Cardiac septum (tissue), 1 donor: ENCODE measurements at regions not wholly inside any gene's neighbourhood (a gene's known extent, or its start where the extent isn't known, plus 50 kb on each side); places are given as distances from the start of the nearest gene placed in this dataset.

ENCODE experiments used
- DNase-seq: peaks from one replicate; pipeline ENCODE4 v3.0.0-alpha.2; 2020; ENCODE audit warnings: low spot score
- intact Hi-C: fragments of 100-400 bp; cut with DNase I; formaldehyde crosslinking; loops from one replicate; pipeline ENCODE4 v1.14.0; 2022
- donor health status: DM: no; HTN: no; CAD: no.

GRCh38 chr6:170166511-170167122 is 124.3 kb downstream of the DLL1 start:
- intact Hi-C loops, result loop anchor here (10.0 kb wide), 1 partner anchor 122 kb away; no protein-coding TSS in a partner anchor
- DNase-seq, result no peak

- intact Hi-C loops, result loop anchor here (10.0 kb wide), 1 partner anchor 121 kb away; no protein-coding TSS in a partner anchor
- no peak for DNase-seq
These were observed 125.3 kb downstream of the DLL1 start for GRCh38 chr6:170165471-170166117.

GRCh38 chr6:170165085-170165470 is 125.8 kb downstream of the DLL1 start:
- intact Hi-C loops, result loop anchor here (10.0 kb wide), 1 partner anchor 120 kb away; no protein-coding TSS in a partner anchor
- DNase-seq, result no peak

GRCh38 chr6:170164271-170164900 is 126.5 kb downstream of the DLL1 start:
- intact Hi-C loops, result loop anchor here (10.0 kb wide), 1 partner anchor 120 kb away; no protein-coding TSS in a partner anchor
- DNase-seq, result no peak

- intact Hi-C loops, result loop anchor here (10.0 kb wide), 1 partner anchor 119 kb away; no protein-coding TSS in a partner anchor
- no peak for DNase-seq
These were observed 127.3 kb downstream of the DLL1 start for GRCh38 chr6:170163405-170164170.

- intact Hi-C loops, result loop anchor here (10.0 kb wide), 1 partner anchor 118 kb away; no protein-coding TSS in a partner anchor
- DNase-seq, result no peak
These were observed 128.0 kb downstream of the DLL1 start for GRCh38 chr6:170162775-170163404.

- no peak for DNase-seq
- intact Hi-C loops, result loop anchor here (10.0 kb wide), 1 partner anchor 117 kb away; no protein-coding TSS in a partner anchor
These were observed 128.7 kb downstream of the DLL1 start for GRCh38 chr6:170162011-170162774.

- DNase-seq, result no peak
- intact Hi-C loops, result loop anchor here (10.0 kb wide), 1 partner anchor 116 kb away; no protein-coding TSS in a partner anchor
These were observed 130.0 kb downstream of the DLL1 start for GRCh38 chr6:170160628-170161611.

GRCh38 chr6:170160031-170160627 is 130.7 kb downstream of the DLL1 start:
- DNase-seq, result no peak
- intact Hi-C loops, result loop anchor here (10.0 kb wide), 1 partner anchor 115 kb away; no protein-coding TSS in a partner anchor

- intact Hi-C loops, result no loop called here
- DNase-seq, result no peak
These were observed 131.6 kb downstream of the DLL1 start for GRCh38 chr6:170159022-170159965.

GRCh38 chr6:170158296-170159021 is 132.4 kb downstream of the DLL1 start:
- intact Hi-C loops, result no loop called here
- no peak for DNase-seq

- intact Hi-C loops, result no loop called here
- no peak for DNase-seq
These were observed 133.2 kb downstream of the DLL1 start for GRCh38 chr6:170157567-170158218.

- intact Hi-C loops, result no loop called here
- no peak for DNase-seq
These were observed 134.2 kb downstream of the DLL1 start for GRCh38 chr6:170156448-170157375.
